Upper lobe of left lung (tissue), 4 donors: ENCODE measurements at regions not wholly inside any gene's neighbourhood (a gene's known extent, or its start where the extent isn't known, plus 50 kb on each side); places are given as distances from the start of the nearest gene placed in this dataset.

ENCODE experiments used
- CTCF ChIP-seq, 6 experiments: fragments of 450-650 bp in 4 of 6; fragments of 200-600 bp in 2 of 6; sonication (generic) in 2 of 6; IDR thresholded peaks; one replicate each; pipeline ENCODE4 v1.5.1; 2016 to 2019; ENCODE audit warnings: antibody characterized with exemption in 6 of 6
- POLR2AphosphoS5 ChIP-seq, 2 donors: sonication (generic); formaldehyde crosslinking; IDR thresholded peaks; one replicate each; pipeline ENCODE4 v1.5.1; 2017; ENCODE audit warnings: antibody characterized with exemption in 2 of 2

DNA sequence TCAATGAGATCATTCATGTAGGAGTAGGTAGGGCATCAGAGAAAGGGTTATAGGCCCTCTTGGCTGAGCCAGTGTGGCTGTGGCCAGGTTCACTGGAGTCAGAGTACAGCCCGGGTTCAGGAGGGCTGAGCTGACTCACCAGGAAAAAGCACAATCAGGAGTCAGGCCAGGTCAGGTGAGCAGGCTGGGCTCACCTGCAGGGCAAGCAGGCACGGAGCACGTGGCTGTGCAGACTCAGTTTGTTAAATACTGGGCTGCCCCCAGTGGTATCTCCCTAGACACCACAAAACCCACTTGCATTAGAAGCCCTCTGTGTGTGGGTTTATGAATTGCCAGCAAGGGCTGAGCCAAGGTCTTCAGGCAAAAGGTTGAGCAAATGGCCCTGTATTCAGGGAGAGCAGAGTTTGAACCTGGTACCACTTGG, 122.1 kb upstream of the SERBP1 start:
- TF ChIP-seq POLR2AphosphoS5 (IDR thresholded peaks at IDR 0.05): no peak
- TF ChIP-seq CTCF (IDR thresholded peaks at IDR 0.05): no peak
